Activated B cell treated with CpG ODN at 0.5 μM for 24 hours (primary cell): ENCODE measurements at regions not wholly inside any gene's neighbourhood (a gene's known extent, or its start where the extent isn't known, plus 50 kb on each side); places are given as distances from the start of the nearest gene placed in this dataset.

ENCODE experiments used
- ATAC-seq: fragments of 200-7000 bp; cut with Tn5 transposase; one replicate; pipeline ENCODE4 v1.10.0; 2021; ENCODE audit warnings: low read depth, mild to moderate bottlenecking, moderate library complexity
- CTCF ChIA-PET: fragments of 350-600 bp; sonication (Branson Sonifier 250); formaldehyde crosslinking; loops from one replicate; lab custom pipeline; 2021; ENCODE audit warnings: antibody characterized with exemption; lab: Charles Lee
- POLR2A ChIA-PET: fragments of 350-600 bp; sonication (Branson Sonifier 250); formaldehyde crosslinking; loops from one replicate; lab custom pipeline; 2021; ENCODE audit warnings: antibody characterized with exemption; lab: Charles Lee
- DNase-seq: peaks from one replicate; pipeline ENCODE4 v3.0.0; 2022
- H3K27ac Mint-ChIP-seq: one replicate; pipeline ENCODE4 v1.8.0; 2020; ENCODE audit warnings: mixed read lengths
- H3K27me3 Mint-ChIP-seq: one replicate; pipeline ENCODE4 v1.8.0; 2021; ENCODE audit warnings: mixed read lengths
- H3K36me3 Mint-ChIP-seq: one replicate; pipeline ENCODE4 v1.8.0; 2021; ENCODE audit warnings: low read depth, mixed read lengths
- H3K4me1 Mint-ChIP-seq: one replicate; pipeline ENCODE4 v1.8.0; 2021; ENCODE audit warnings: mixed read lengths
- H3K4me3 Mint-ChIP-seq: one replicate; pipeline ENCODE4 v1.8.0; 2020; ENCODE audit warnings: mild to moderate bottlenecking, mixed read lengths
- H3K9me3 Mint-ChIP-seq: one replicate; pipeline ENCODE4 v1.8.0; 2020; ENCODE audit warnings: mixed read lengths
- CTCF ChIP-seq: fragments of 200-600 bp; IDR thresholded peaks from one replicate; pipeline ENCODE4 v1.8.0; 2022; ENCODE audit warnings: antibody characterized with exemption, mild to moderate bottlenecking
- intact Hi-C: fragments of 100-400 bp; cut with micrococcal nuclease; formaldehyde crosslinking; loops from one replicate; pipeline ENCODE4 v1.15.1; 2024

GRCh38 chr18:34159691-34160185, 65.0 kb downstream of the NOL4 start:
- Mint-ChIP-seq H3K27me3 (peaks cover 14% of the 10 kb centered on the region), H3K4me1 (no peaks in the 10 kb centered on the region), H3K9me3 (no peaks in the 10 kb centered on the region), H3K27ac (no peak overlapping the region), H3K4me3 (no peak overlapping the region), H3K36me3 (no peaks in the 10 kb centered on the region)
- no peak for DNase-seq
- ChIA-PET POLR2A (no interaction called here), CTCF (no interaction called here)
- TF ChIP-seq CTCF, result no peak
- intact Hi-C loops, result no loop called here
- no peak for ATAC-seq

- ATAC-seq (no peak), DNase-seq (no peak)
- POLR2A ChIA-PET, result no interaction called here
- intact Hi-C loops, result no loop called here
- H3K27me3 Mint-ChIP-seq, result peaks cover 14% of the 10 kb centered on the region
- no peaks in the 10 kb centered on the region for H3K9me3 Mint-ChIP-seq
- no peak for TF ChIP-seq CTCF
- no peaks in the 10 kb centered on the region for H3K4me1 Mint-ChIP-seq
- CTCF ChIA-PET, result no interaction called here
- no peaks in the 10 kb centered on the region for H3K36me3 Mint-ChIP-seq
- no peak overlapping the region for H3K4me3 Mint-ChIP-seq
- H3K27ac Mint-ChIP-seq, result no peak overlapping the region
Observed at GRCh38 chr18:34158881-34159690, 65.6 kb downstream of the NOL4 start.

GRCh38 chr18:34153711-34154110, 71.0 kb downstream of the NOL4 start:
- Mint-ChIP-seq H3K36me3 (no peaks in the 10 kb centered on the region), H3K4me1 (peaks cover 6% of the 10 kb centered on the region), H3K27me3 (peaks cover 4% of the 10 kb centered on the region), H3K4me3 (no peak overlapping the region), H3K27ac (no peak overlapping the region), H3K9me3 (no peaks in the 10 kb centered on the region)
- ChIA-PET CTCF (no interaction called here), POLR2A (no interaction called here)
- no peak for ATAC-seq
- no peak for DNase-seq
- intact Hi-C loops, result no loop called here
- no peak for TF ChIP-seq CTCF

GRCh38 chr18:34131006-34131405, 93.7 kb downstream of the NOL4 start:
- H3K27ac Mint-ChIP-seq, result no peak overlapping the region
- CTCF ChIA-PET, result no interaction called here
- H3K4me3 Mint-ChIP-seq, result no peak overlapping the region
- H3K36me3 Mint-ChIP-seq, result no peaks in the 10 kb centered on the region
- H3K4me1 Mint-ChIP-seq, result no peaks in the 10 kb centered on the region
- H3K9me3 Mint-ChIP-seq, result no peaks in the 10 kb centered on the region
- ATAC-seq (no peak), DNase-seq (no peak)
- intact Hi-C loops, result no loop called here
- TF ChIP-seq CTCF, result no peak
- POLR2A ChIA-PET, result no interaction called here
- no peaks in the 10 kb centered on the region for H3K27me3 Mint-ChIP-seq

GRCh38 chr18:34128436-34128835, 96.3 kb downstream of the NOL4 start:
- H3K27me3 Mint-ChIP-seq, result no peaks in the 10 kb centered on the region
- no peak overlapping the region for H3K27ac Mint-ChIP-seq
- ChIA-PET CTCF (no interaction called here), POLR2A (no interaction called here)
- DNase-seq (no peak), ATAC-seq (no peak)
- no peak for TF ChIP-seq CTCF
- no peaks in the 10 kb centered on the region for H3K36me3 Mint-ChIP-seq
- H3K9me3 Mint-ChIP-seq, result no peaks in the 10 kb centered on the region
- no peaks in the 10 kb centered on the region for H3K4me1 Mint-ChIP-seq
- intact Hi-C loops, result no loop called here
- no peak overlapping the region for H3K4me3 Mint-ChIP-seq
